ENCODE measurements at regions not wholly inside any gene's neighbourhood (a gene's known extent, or its start where the extent isn't known, plus 50 kb on each side); places are given as distances from the start of the nearest gene placed in this dataset.

GRCh38 chr7:118793582-118793981 lies 569.1 kb downstream of the ANKRD7 start:
- TF ChIP-seq CTCF (IDR thresholded peaks at IDR 0.05; ENCODE audit: insufficient read depth, low read length) (no peak), POLR2AphosphoS5 (IDR thresholded peaks at IDR 0.05; ENCODE audit: low read depth) (no peak), GABPA (IDR thresholded peaks at IDR 0.05; ENCODE audit: low read depth) (no peak), REST (IDR thresholded peaks at IDR 0.05; ENCODE audit: insufficient replicate concordance, low read depth) (no peak), SPI1 (IDR thresholded peaks at IDR 0.05; ENCODE audit: borderline replicate concordance, low read depth) (peak; percentile 0; the same call in 1 of the 2 replicates)
